ENCODE measurements at regions not wholly inside any gene's neighbourhood (a gene's known extent, or its start where the extent isn't known, plus 50 kb on each side); places are given as distances from the start of the nearest gene placed in this dataset.

- Histone ChIP-seq H3F3A (ENCODE audit: insufficient read depth) (no peaks in the 10 kb centered on the region), H3K27ac (ENCODE audit: low read depth, low read length) (no peak overlapping the region), H3K27me3 (ENCODE audit: low read length) (no peaks in the 10 kb centered on the region), H3K4me3 (ENCODE audit: insufficient read depth, low read length, poor library complexity, severe bottlenecking) (no peak overlapping the region), H3K9me2 (replicated peaks; ENCODE audit: insufficient read depth, low read length) (no peaks in the 10 kb centered on the region), H3K79me2 (ENCODE audit: insufficient read depth, low read length) (no peaks in the 10 kb centered on the region), H3K9ac (ENCODE audit: low read length) (no peak overlapping the region), H3K36me3 (ENCODE audit: low read length) (no peaks in the 10 kb centered on the region), H4K20me1 (ENCODE audit: low read depth, low read length) (no peaks in the 10 kb centered on the region; the same call in 1 of the 2 replicates), H3K4me2 (ENCODE audit: low read depth, low read length, poor library complexity, severe bottlenecking) (no peak overlapping the region), H3K9me3 (ENCODE audit: insufficient read depth, low read length) (no peaks in the 10 kb centered on the region), H2AFZ (ENCODE audit: low read depth, low read length, severe bottlenecking) (no peak overlapping the region)
- TF ChIP-seq, protein P1, sequence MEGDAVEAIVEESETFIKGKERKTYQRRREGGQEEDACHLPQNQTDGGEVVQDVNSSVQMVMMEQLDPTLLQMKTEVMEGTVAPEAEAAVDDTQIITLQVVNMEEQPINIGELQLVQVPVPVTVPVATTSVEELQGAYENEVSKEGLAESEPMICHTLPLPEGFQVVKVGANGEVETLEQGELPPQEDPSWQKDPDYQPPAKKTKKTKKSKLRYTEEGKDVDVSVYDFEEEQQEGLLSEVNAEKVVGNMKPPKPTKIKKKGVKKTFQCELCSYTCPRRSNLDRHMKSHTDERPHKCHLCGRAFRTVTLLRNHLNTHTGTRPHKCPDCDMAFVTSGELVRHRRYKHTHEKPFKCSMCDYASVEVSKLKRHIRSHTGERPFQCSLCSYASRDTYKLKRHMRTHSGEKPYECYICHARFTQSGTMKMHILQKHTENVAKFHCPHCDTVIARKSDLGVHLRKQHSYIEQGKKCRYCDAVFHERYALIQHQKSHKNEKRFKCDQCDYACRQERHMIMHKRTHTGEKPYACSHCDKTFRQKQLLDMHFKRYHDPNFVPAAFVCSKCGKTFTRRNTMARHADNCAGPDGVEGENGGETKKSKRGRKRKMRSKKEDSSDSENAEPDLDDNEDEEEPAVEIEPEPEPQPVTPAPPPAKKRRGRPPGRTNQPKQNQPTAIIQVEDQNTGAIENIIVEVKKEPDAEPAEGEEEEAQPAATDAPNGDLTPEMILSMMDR (IDR thresholded peaks at IDR 0.05; ENCODE audit: insufficient read depth, low read length, poor library complexity, severe bottlenecking), result no peak
- TF ChIP-seq EZH2phosphoT487 (conservative IDR thresholded peaks at IDR 0.05; ENCODE audit: low read length), result no peak
These were observed 341.4 kb downstream of the DIRAS2 start for GRCh38 chr9:90301277-90301653.

DNA sequence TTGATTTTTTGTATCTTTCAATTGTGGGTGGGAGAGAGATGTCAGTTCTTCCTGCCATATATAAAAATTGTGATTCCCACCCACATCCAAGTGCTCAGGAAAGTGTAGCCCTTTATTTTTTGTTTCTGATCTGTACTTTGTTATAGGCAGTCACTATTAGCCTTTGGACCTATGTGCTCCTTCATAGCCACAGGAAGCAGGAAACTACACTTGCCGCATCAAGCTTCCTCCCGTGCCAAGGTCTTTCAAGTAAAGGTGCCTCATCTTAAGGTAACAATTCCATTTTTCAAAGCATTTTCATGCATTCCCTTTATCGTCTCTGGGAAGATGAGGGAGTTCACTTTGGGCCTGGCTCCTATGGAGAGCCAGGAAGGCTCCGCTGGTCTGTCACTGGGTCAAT lies 339.0 kb downstream of the DIRAS2 start:
- no peaks in the 10 kb centered on the region for H3K9me3 ChIP-seq (ENCODE audit: insufficient read depth, low read length)
- H3K4me2 ChIP-seq (ENCODE audit: low read depth, low read length, poor library complexity, severe bottlenecking), result no peak overlapping the region
- H3K27me3 ChIP-seq (ENCODE audit: low read length), result no peaks in the 10 kb centered on the region
- TF ChIP-seq, protein P1 (IDR thresholded peaks at IDR 0.05; ENCODE audit: insufficient read depth, low read length, poor library complexity, severe bottlenecking), result no peak
- no peak for TF ChIP-seq EZH2phosphoT487 (conservative IDR thresholded peaks at IDR 0.05; ENCODE audit: low read length)
- no peak overlapping the region for H2AFZ ChIP-seq (ENCODE audit: low read depth, low read length, severe bottlenecking)
- no peaks in the 10 kb centered on the region for H3K9me2 ChIP-seq (replicated peaks; ENCODE audit: insufficient read depth, low read length)
- H3K27ac ChIP-seq (ENCODE audit: low read depth, low read length), result no peak overlapping the region
- no peak overlapping the region for H3K9ac ChIP-seq (ENCODE audit: low read length)
- H3K36me3 ChIP-seq (ENCODE audit: low read length), result no peaks in the 10 kb centered on the region
- H4K20me1 ChIP-seq (ENCODE audit: low read depth, low read length), result no peaks in the 10 kb centered on the region
- H3K4me3 ChIP-seq (ENCODE audit: insufficient read depth, low read length, poor library complexity, severe bottlenecking), result no peak overlapping the region
- no peaks in the 10 kb centered on the region for H3K79me2 ChIP-seq (ENCODE audit: insufficient read depth, low read length)
- H3F3A ChIP-seq (ENCODE audit: insufficient read depth), result no peaks in the 10 kb centered on the region

- H3K9ac ChIP-seq (ENCODE audit: low read length), result no peak overlapping the region
- H3K36me3 ChIP-seq (ENCODE audit: low read length), result no peaks in the 10 kb centered on the region
- no peak overlapping the region for H3K4me2 ChIP-seq (ENCODE audit: low read depth, low read length, poor library complexity, severe bottlenecking)
- H3K9me2 ChIP-seq (replicated peaks; ENCODE audit: insufficient read depth, low read length), result no peaks in the 10 kb centered on the region
- no peaks in the 10 kb centered on the region for H3F3A ChIP-seq (ENCODE audit: insufficient read depth)
- no peaks in the 10 kb centered on the region for H4K20me1 ChIP-seq (ENCODE audit: low read depth, low read length)
- TF ChIP-seq, protein P1 (IDR thresholded peaks at IDR 0.05; ENCODE audit: insufficient read depth, low read length, poor library complexity, severe bottlenecking), result no peak
- no peak for TF ChIP-seq EZH2phosphoT487 (conservative IDR thresholded peaks at IDR 0.05; ENCODE audit: low read length)
- H3K9me3 ChIP-seq (ENCODE audit: insufficient read depth, low read length), result no peaks in the 10 kb centered on the region
- H3K27ac ChIP-seq (ENCODE audit: low read depth, low read length), result no peak overlapping the region
- no peak overlapping the region for H2AFZ ChIP-seq (ENCODE audit: low read depth, low read length, severe bottlenecking)
- no peak overlapping the region for H3K4me3 ChIP-seq (ENCODE audit: insufficient read depth, low read length, poor library complexity, severe bottlenecking)
- no peaks in the 10 kb centered on the region for H3K79me2 ChIP-seq (ENCODE audit: insufficient read depth, low read length)
- H3K27me3 ChIP-seq (ENCODE audit: low read length), result no peaks in the 10 kb centered on the region
These were observed 336.5 kb downstream of the DIRAS2 start for GRCh38 chr9:90306158-90306557.

Measured in SU-DHL-6 (cell line).